GM23248 (cell line): ENCODE measurements at regions not wholly inside any gene's neighbourhood (a gene's known extent, or its start where the extent isn't known, plus 50 kb on each side); places are given as distances from the start of the nearest gene placed in this dataset.

Experiments used
- EZH2 ChIP-seq: fragments of 200-600 bp; sonication (generic); IDR thresholded peaks from 2 replicates; pipeline ENCODE4 v1.6.1; 2018; ENCODE audit warnings: antibody characterized with exemption, mild to moderate bottlenecking; ENCODE audit not compliant: insufficient read depth, poor library complexity, severe bottlenecking
- EZH2phosphoT487 ChIP-seq: fragments of 200-600 bp; sonication (generic); IDR thresholded peaks from 2 replicates; pipeline ENCODE4 v1.6.1; 2018; ENCODE audit warnings: antibody characterized with exemption, moderate library complexity, mild to moderate bottlenecking, low read depth; ENCODE audit not compliant: insufficient read depth

GRCh38 chr6:90414352-90414751 is 117.7 kb upstream of the BACH2 start:
- TF ChIP-seq EZH2phosphoT487: no peak
- no peak for TF ChIP-seq EZH2
